ENCODE measurements at regions not wholly inside any gene's neighbourhood (a gene's known extent, or its start where the extent isn't known, plus 50 kb on each side); places are given as distances from the start of the nearest gene placed in this dataset.

- H3K4me3 ChIP-seq (ENCODE audit: low read depth, low read length), result no peak overlapping the region
- DNase-seq (ENCODE audit: low read depth), result no peak
- TF ChIP-seq CTCF (IDR thresholded peaks at IDR 0.05; ENCODE audit: insufficient read depth, low read depth, low read length), result no peak
These were observed 87.3 kb upstream of the DIO3 start for GRCh38 chr14:101473795-101474562.

- DNase-seq (ENCODE audit: low read depth), result no peak
- no peak for TF ChIP-seq CTCF (IDR thresholded peaks at IDR 0.05; ENCODE audit: insufficient read depth, low read depth, low read length)
- no peak overlapping the region for H3K4me3 ChIP-seq (ENCODE audit: low read depth, low read length)
These were observed 86.5 kb upstream of the DIO3 start for GRCh38 chr14:101474563-101475455.

- H3K4me3 ChIP-seq (ENCODE audit: low read depth, low read length), result no peak overlapping the region
- TF ChIP-seq CTCF (IDR thresholded peaks at IDR 0.05; ENCODE audit: insufficient read depth, low read depth, low read length), result no peak
- DNase-seq (ENCODE audit: low read depth), result peak; percentile 87
These were observed 85.6 kb upstream of the DIO3 start for GRCh38 chr14:101475456-101476257.

GRCh38 chr14:101476258-101476915 lies 84.9 kb upstream of the DIO3 start:
- TF ChIP-seq CTCF (IDR thresholded peaks at IDR 0.05; ENCODE audit: insufficient read depth, low read depth, low read length), result no peak
- H3K4me3 ChIP-seq (ENCODE audit: low read depth, low read length), result no peak overlapping the region
- no peak for DNase-seq (ENCODE audit: low read depth)

GRCh38 chr14:101476916-101477553 lies 84.3 kb upstream of the DIO3 start:
- no peak overlapping the region for H3K4me3 ChIP-seq (ENCODE audit: low read depth, low read length)
- DNase-seq (ENCODE audit: low read depth), result no peak

More at GRCh38 chr14:101476916-101477553, 84.3 kb upstream of the DIO3 start:
- no peak for TF ChIP-seq CTCF (IDR thresholded peaks at IDR 0.05; ENCODE audit: insufficient read depth, low read depth, low read length)
